Testis (tissue), 2 donors: ENCODE measurements at regions not wholly inside any gene's neighbourhood (a gene's known extent, or its start where the extent isn't known, plus 50 kb on each side); places are given as distances from the start of the nearest gene placed in this dataset.

Experiments
- DNase-seq: peaks from one replicate; pipeline ENCODE4 v3.0.0-alpha.2; 2019
- H3K27ac ChIP-seq, 2 donors: fragments of 200-600 bp; sonication (generic); one replicate each; pipeline ENCODE4 v1.5.1; 2019
- H3K27me3 ChIP-seq: fragments of 200-600 bp; sonication (generic); one replicate; pipeline ENCODE4 v1.5.1; 2019
- H3K36me3 ChIP-seq: fragments of 200-600 bp; sonication (generic); one replicate; pipeline ENCODE4 v1.5.1; 2017; ENCODE audit warnings: low read depth; ENCODE audit errors: missing control alignments
- H3K4me1 ChIP-seq: fragments of 200-600 bp; sonication (generic); one replicate; pipeline ENCODE4 v1.5.1; 2019
- H3K4me3 ChIP-seq, 2 donors: fragments of 200-600 bp; sonication (generic); one replicate each; pipeline ENCODE4 v1.5.1; 2017 to 2019
- H3K9me3 ChIP-seq: fragments of 200-600 bp; sonication (generic); one replicate; pipeline ENCODE4 v1.5.1; 2017
- CTCF ChIP-seq, 3 experiments: fragments of 450-650 bp in 2 of 3; fragments of 200-600 bp in 1 of 3; sonication (generic) in 1 of 3; IDR thresholded peaks; one replicate each; pipeline ENCODE4 v1.5.1; 2016 to 2019; ENCODE audit warnings: antibody characterized with exemption in 3 of 3, mild to moderate bottlenecking in 2 of 3, moderate library complexity in 1 of 3
- POLR2A ChIP-seq: fragments of 450-650 bp; IDR thresholded peaks from one replicate; pipeline ENCODE4 v1.6.1; 2017; ENCODE audit warnings: antibody characterized with exemption, mild to moderate bottlenecking, moderate library complexity
- WGBS, 2 donors: methylation state at CpG; one replicate each; pipeline ENCODE4 v1.1.5; 2018; 5-methylcytosine and 5-hydroxymethylcytosine counted together
- intact Hi-C: fragments of 100-400 bp; cut with DNase I; formaldehyde crosslinking; loops from one replicate; pipeline ENCODE4 v1.15.1; 2023; ENCODE audit warnings: low total_unique reads

GRCh38 chr12:75666939-75667334, 155.5 kb upstream of the KRR1 start:
- no peak overlapping the region for H3K4me3 ChIP-seq
- no peaks in the 10 kb centered on the region for H3K9me3 ChIP-seq
- peaks cover 14% of the 10 kb centered on the region for H3K4me1 ChIP-seq
- H3K27me3 ChIP-seq: no peaks in the 10 kb centered on the region
- peak overlapping the region; percentile 14 to 68 for H3K27ac ChIP-seq
- intact Hi-C loops: no loop called here
- TF ChIP-seq CTCF (IDR thresholded peaks at IDR 0.05) (no peak), POLR2A (no peak)
- DNase-seq: peak; percentile 23
- WGBS, 2 donors: 31 to 50% methylated on average over 2 of the region's 2 CpGs
- H3K36me3 ChIP-seq: no peaks in the 10 kb centered on the region

GRCh38 chr12:75666126-75666938, 154.9 kb upstream of the KRR1 start:
- Histone ChIP-seq H3K36me3 (no peaks in the 10 kb centered on the region), H3K9me3 (no peaks in the 10 kb centered on the region), H3K27me3 (no peaks in the 10 kb centered on the region), H3K4me3 (no peak overlapping the region), H3K4me1 (peaks cover 14% of the 10 kb centered on the region), H3K27ac (peak overlapping the region; percentile 14 to 68)
- DNase-seq: no peak
- WGBS, 2 donors: 63 to 64% methylated on average over 5 of the region's 5 CpGs
- no peak for TF ChIP-seq POLR2A
- no peak for TF ChIP-seq CTCF (IDR thresholded peaks at IDR 0.05)
- intact Hi-C loops: no loop called here

- intact Hi-C loops: no loop called here
- H3K9me3 ChIP-seq: no peaks in the 10 kb centered on the region
- peaks cover 14% of the 10 kb centered on the region for H3K4me1 ChIP-seq
- WGBS, 2 donors: 73 to 77% methylated on average over 2 of the region's 2 CpGs
- H3K36me3 ChIP-seq: no peaks in the 10 kb centered on the region
- peak overlapping the region in 1 of 2 donors; percentile 68 for H3K27ac ChIP-seq
- DNase-seq: no peak
- no peaks in the 10 kb centered on the region for H3K27me3 ChIP-seq
- no peak overlapping the region for H3K4me3 ChIP-seq
- TF ChIP-seq POLR2A: no peak
- no peak for TF ChIP-seq CTCF (IDR thresholded peaks at IDR 0.05)
Observed at GRCh38 chr12:75665216-75665615, 153.8 kb upstream of the KRR1 start.

GRCh38 chr12:75662511-75663159, 151.2 kb upstream of the KRR1 start:
- no peak overlapping the region for H3K27ac ChIP-seq

More at GRCh38 chr12:75662511-75663159, 151.2 kb upstream of the KRR1 start:
- peaks cover 23% of the 10 kb centered on the region for H3K4me1 ChIP-seq
- WGBS, 2 donors: 40 to 52% methylated on average over 2 of the region's 2 CpGs
- intact Hi-C loops: no loop called here
- H3K36me3 ChIP-seq: no peaks in the 10 kb centered on the region
- DNase-seq: no peak
- no peaks in the 10 kb centered on the region for H3K9me3 ChIP-seq
- TF ChIP-seq CTCF (IDR thresholded peaks at IDR 0.05) (no peak), POLR2A (no peak)
- no peak overlapping the region for H3K4me3 ChIP-seq
- H3K27me3 ChIP-seq: no peaks in the 10 kb centered on the region
